ENCODE measurements at regions not wholly inside any gene's neighbourhood (a gene's known extent, or its start where the extent isn't known, plus 50 kb on each side); places are given as distances from the start of the nearest gene placed in this dataset.

- no peak for DNase-seq
Observed at GRCh38 chr20:24872291-24873024, 76.6 kb upstream of the CST7 start.

- DNase-seq, result no peak
Observed at GRCh38 chr20:24873025-24873620, 75.9 kb upstream of the CST7 start.

GRCh38 chr20:24875078-24875477 is 74.0 kb upstream of the CST7 start:
- DNase-seq, result no peak

- no peak for DNase-seq
Observed at GRCh38 chr20:24877652-24878051, 71.4 kb upstream of the CST7 start.

- no peak for DNase-seq
Observed at GRCh38 chr20:24878657-24879056, 70.4 kb upstream of the CST7 start.

GRCh38 chr20:24879875-24880274 is 69.2 kb upstream of the CST7 start:
- DNase-seq, result no peak

GRCh38 chr20:24880356-24880755 is 68.7 kb upstream of the CST7 start:
- no peak for DNase-seq

- DNase-seq, result no peak
Observed at GRCh38 chr20:24890286-24890685, 58.8 kb upstream of the CST7 start.

- no peak for DNase-seq
Observed at GRCh38 chr20:24891546-24892393, 57.3 kb upstream of the CST7 start.

- no peak for DNase-seq
Observed at GRCh38 chr20:24892522-24892921, 56.5 kb upstream of the CST7 start.

- no peak for DNase-seq
Observed at GRCh38 chr20:24892931-24893330, 56.1 kb upstream of the CST7 start.

GRCh38 chr20:24894488-24894887 is 54.6 kb upstream of the CST7 start:
- DNase-seq, result no peak

- DNase-seq, result no peak
Observed at GRCh38 chr20:24894967-24895366, 54.1 kb upstream of the CST7 start.

- no peak for DNase-seq
Observed at GRCh38 chr20:24895431-24895830, 53.6 kb upstream of the CST7 start.

GRCh38 chr20:24895898-24896658 is 53.0 kb upstream of the CST7 start:
- no peak for DNase-seq

- no peak for DNase-seq
Observed at GRCh38 chr20:24896984-24897383, 52.1 kb upstream of the CST7 start.

- no peak for DNase-seq
Observed at GRCh38 chr20:24897974-24898373, 51.1 kb upstream of the CST7 start.

GRCh38 chr20:24899153-24899552 is 49.9 kb upstream of the CST7 start:
- DNase-seq, result no peak
